Gastroesophageal sphincter (tissue), 3 donors: ENCODE measurements at regions not wholly inside any gene's neighbourhood (a gene's known extent, or its start where the extent isn't known, plus 50 kb on each side); places are given as distances from the start of the nearest gene placed in this dataset.

Source experiments
- CTCF ChIP-seq, 4 experiments: fragments of 200-600 bp in 2 of 4; fragments of 450-650 bp in 2 of 4; sonication (generic) in 1 of 4; IDR thresholded peaks; one replicate each; pipeline ENCODE4 v1.5.1; 2017 to 2019; ENCODE audit warnings: antibody characterized with exemption in 4 of 4, mild to moderate bottlenecking in 2 of 4, moderate library complexity in 2 of 4
- POLR2A ChIP-seq, 2 donors: fragments of 450-650 bp; IDR thresholded peaks; one replicate each; pipeline ENCODE4 v1.6.1; 2017; ENCODE audit warnings: antibody characterized with exemption in 2 of 2, mild to moderate bottlenecking in 2 of 2, moderate library complexity in 1 of 2

- TF ChIP-seq POLR2A (IDR thresholded peaks at IDR 0.05) (no peak), CTCF (IDR thresholded peaks at IDR 0.05) (no peak)
Observed at GRCh38 chr4:163913571-163913970, 419.1 kb downstream of the TMA16 start.
